HepG2 (cell line): ENCODE measurements at regions not wholly inside any gene's neighbourhood (a gene's known extent, or its start where the extent isn't known, plus 50 kb on each side); places are given as distances from the start of the nearest gene placed in this dataset.

Experiments used
- ATAC-seq: fragments of 200-7000 bp; cut with Tn5 transposase; 3 replicates; pipeline ENCODE4 v1.9.1; 2020; ENCODE audit warnings: mild to moderate bottlenecking, moderate library complexity
- BruUV-seq: library from RNA; stranded (reverse); fragments of 400-500 nt; replicated peaks from 2 replicates; lab custom pipeline; 2021; lab: Mats Ljungman, UMichigan
- CTCF ChIA-PET: fragments of 300-600 bp; formaldehyde crosslinking; extraction: SDS; loops from one replicate; lab custom pipeline; 2021; ENCODE audit warnings: low total read pairs, inconsistent platforms, low intra/inter-chr PET ratio; lab: Yijun Ruan, JAX
- POLR2A ChIA-PET: fragments of 350-600 bp; sonication (Branson Sonifier 250); formaldehyde crosslinking; loops from one replicate; lab custom pipeline; 2020; ENCODE audit warnings: antibody characterized with exemption, inconsistent platforms; lab: Yijun Ruan, JAX
- DNase-seq: peaks from one replicate; pipeline ENCODE4 v3.0.0-alpha.2; 2015; ENCODE audit warnings: low spot score
- FAIRE-seq: peaks from 3 replicates; lab custom pipeline; 2011; peaks lifted over from hg19 to GRCh38; lab: Jason Lieb, UNC
- H2AFZ ChIP-seq: one replicate; pipeline ENCODE4 v1.6.1; 2011; ENCODE audit warnings: low read length, inconsistent platforms
- H3K27ac ChIP-seq: fragments of 300-600 bp; 3 replicates; pipeline ENCODE4 v1.8.0; 2011; ENCODE audit warnings: mixed run types, mild to moderate bottlenecking, mixed read lengths, low read length, inconsistent platforms; ENCODE audit not compliant: insufficient read depth; ENCODE audit errors: extremely low read length
- H3K27me3 ChIP-seq, 2 experiments: fragments of 200-600 bp in 1 of 2; 2 replicates in 1 of 2; 3 replicates in 1 of 2; pipeline versions ENCODE4 v1.6.0 to v1.8.0; 2011; ENCODE audit warnings: low read length in 2 of 2, mild to moderate bottlenecking in 2 of 2, moderate library complexity in 2 of 2, inconsistent platforms in 1 of 2; ENCODE audit not compliant: insufficient read depth in 2 of 2, control insufficient read depth in 1 of 2
- H3K36me3 ChIP-seq, 2 experiments: fragments of 200-600 bp in 1 of 2; replicated peaks in 1 of 2; 2 replicates in 1 of 2; 3 replicates in 1 of 2; pipeline versions ENCODE4 v1.5.1 to v1.8.0; 2011; ENCODE audit warnings: low read length in 2 of 2, inconsistent platforms in 1 of 2; ENCODE audit not compliant: insufficient read depth in 2 of 2, control insufficient read depth in 1 of 2
- H3K4me1 ChIP-seq: 2 replicates; pipeline ENCODE4 v1.5.1; 2012; ENCODE audit warnings: low read length, inconsistent platforms; ENCODE audit not compliant: insufficient read depth
- H3K4me2 ChIP-seq: 2 replicates; pipeline ENCODE4 v1.6.0; 2011; ENCODE audit warnings: low read depth, low read length, inconsistent platforms
- H3K4me3 ChIP-seq, 3 experiments: fragments of 200-600 bp in 1 of 3; sonication (generic), shearing (Covaris generic) in 1 of 3; replicated peaks in 1 of 3; 2 replicates each; pipeline ENCODE4 v1.5.1; 2011 to 2016; ENCODE audit warnings: low read length in 3 of 3, inconsistent platforms in 2 of 3, low read depth in 2 of 3, mild to moderate bottlenecking in 2 of 3, control low read depth in 1 of 3, mixed read lengths in 1 of 3; ENCODE audit not compliant: insufficient read depth in 1 of 3
- H3K79me2 ChIP-seq: one replicate; pipeline ENCODE4 v1.6.1; 2011; ENCODE audit warnings: low read length, inconsistent platforms; ENCODE audit not compliant: insufficient read depth
- H3K9ac ChIP-seq: 2 replicates; pipeline ENCODE4 v1.6.0; 2011; ENCODE audit warnings: mild to moderate bottlenecking, low read depth, low read length, inconsistent platforms; ENCODE audit not compliant: insufficient read depth
- H3K9me3 ChIP-seq: 2 replicates; pipeline ENCODE4 v1.5.1; 2012; ENCODE audit warnings: mild to moderate bottlenecking, low read length
- H4K20me1 ChIP-seq: 2 replicates; pipeline ENCODE4 v1.6.0; 2011; ENCODE audit warnings: inconsistent platforms, mild to moderate bottlenecking, low read length, moderate library complexity; ENCODE audit not compliant: insufficient read depth
- ARHGAP35 ChIP-seq: sonication (generic); formaldehyde crosslinking; IDR thresholded peaks from 2 replicates; pipeline ENCODE4 v1.9.0; 2022; ENCODE audit warnings: mild to moderate bottlenecking, inconsistent platforms, moderate library complexity, missing genetic modification reagents, borderline replicate concordance
- CCAR2 ChIP-seq: fragments of 200-400 bp; formaldehyde crosslinking; optimal IDR thresholded peaks from 2 replicates; pipeline ENCODE3; 2018; ENCODE audit warnings: low read depth, mild to moderate bottlenecking, low read length, moderate library complexity
- EP300 ChIP-seq, 3 experiments: sonication (generic) in 1 of 3; formaldehyde crosslinking in 1 of 3; IDR thresholded peaks; 2 replicates each; pipeline versions ENCODE4 v1.5.1 to v1.6.1; 2011 to 2020; ENCODE audit warnings: low read depth in 2 of 3, low read length in 2 of 3, borderline replicate concordance in 1 of 3, improper control_type of control experiment in 1 of 3, mild to moderate bottlenecking in 1 of 3, missing genetic modification reagents in 1 of 3, moderate library complexity in 1 of 3
- HMGA1 ChIP-seq: sonication (generic); formaldehyde crosslinking; conservative IDR thresholded peaks from 2 replicates; pipeline ENCODE4 v1.4.0; 2020; ENCODE audit warnings: missing genetic modification reagents
- IRF2 ChIP-seq: IDR thresholded peaks from 2 replicates; pipeline ENCODE4 v1.6.1; 2018; ENCODE audit warnings: missing genetic modification reagents, missing compliant biosample characterization
- JUND ChIP-seq: sonication (generic); formaldehyde crosslinking; IDR thresholded peaks from 2 replicates; pipeline ENCODE4 v1.8.0; 2022; ENCODE audit warnings: mild to moderate bottlenecking, missing genetic modification reagents
- NR3C1 ChIP-seq: sonication (generic); formaldehyde crosslinking; IDR thresholded peaks from 2 replicates; pipeline ENCODE4 v1.4.0; 2020; ENCODE audit warnings: missing genetic modification reagents
- SNAPC5 ChIP-seq: sonication (generic); formaldehyde crosslinking; IDR thresholded peaks from 2 replicates; pipeline ENCODE4 v1.8.1; 2023; ENCODE audit warnings: mild to moderate bottlenecking, missing genetic modification reagents, borderline replicate concordance
- STAT5B ChIP-seq: sonication (generic); formaldehyde crosslinking; IDR thresholded peaks from 2 replicates; pipeline ENCODE4 v1.4.0; 2020; ENCODE audit warnings: missing genetic modification reagents
- YY1 ChIP-seq: IDR thresholded peaks from 2 replicates; pipeline ENCODE4 v1.6.1; 2011; ENCODE audit warnings: low read length, low read depth, moderate library complexity, mild to moderate bottlenecking; ENCODE audit not compliant: insufficient read depth, insufficient replicate concordance
- ZFP1 ChIP-seq: IDR thresholded peaks from 2 replicates; pipeline ENCODE4 v1.6.1; 2016
- ZNF235 ChIP-seq: sonication (generic); formaldehyde crosslinking; IDR thresholded peaks from 2 replicates; pipeline ENCODE4 v1.8.1; 2023; ENCODE audit warnings: mild to moderate bottlenecking, missing genetic modification reagents, borderline replicate concordance
- ZNF24 ChIP-seq: fragments of 450-650 bp; IDR thresholded peaks from 2 replicates; pipeline ENCODE4 v1.6.1; 2017; ENCODE audit warnings: antibody characterized with exemption, mild to moderate bottlenecking
- ZNF354B ChIP-seq: sonication (generic); formaldehyde crosslinking; IDR thresholded peaks from 2 replicates; pipeline ENCODE4 v1.8.0; 2022; ENCODE audit warnings: mild to moderate bottlenecking, missing genetic modification reagents
- ZNF562 ChIP-seq: sonication (generic); formaldehyde crosslinking; IDR thresholded peaks from 2 replicates; pipeline ENCODE4 v1.8.0; 2022; ENCODE audit warnings: missing genetic modification reagents, borderline replicate concordance
- ZNF564 ChIP-seq: sonication (generic); formaldehyde crosslinking; IDR thresholded peaks from 2 replicates; pipeline ENCODE4 v1.8.1; 2023; ENCODE audit warnings: mild to moderate bottlenecking, missing genetic modification reagents
- ZNF703 ChIP-seq: sonication (generic); formaldehyde crosslinking; IDR thresholded peaks from 2 replicates; pipeline ENCODE4 v1.5.1; 2020; ENCODE audit warnings: missing genetic modification reagents, mild to moderate bottlenecking, moderate library complexity, borderline replicate concordance
- ZNF784 ChIP-seq: sonication (generic); formaldehyde crosslinking; IDR thresholded peaks from 2 replicates; pipeline ENCODE4 v1.5.1; 2020; ENCODE audit warnings: missing genetic modification reagents, mild to moderate bottlenecking, borderline replicate concordance
- ZSCAN20 ChIP-seq: sonication (generic); formaldehyde crosslinking; IDR thresholded peaks from 2 replicates; pipeline ENCODE4 v1.4.0; 2020; ENCODE audit warnings: missing genetic modification reagents, mild to moderate bottlenecking, borderline replicate concordance
- WGBS: methylation state at CpG from one replicate; pipeline ENCODE4 v1.1.6; 2017; ENCODE audit warnings: low lambda C conversion rate; 5-methylcytosine and 5-hydroxymethylcytosine counted together
- in situ Hi-C: cut with HindIII; loops from 2 replicates; pipeline ENCODE4 v1.10.0; 2017; ENCODE audit warnings: low pct_unique_long_range_greater_than_20kb; ENCODE audit not compliant: extremely low pct_ligation_motif_present
- intact Hi-C: fragments of 100-400 bp; cut with micrococcal nuclease; formaldehyde crosslinking; loops from one replicate; pipeline ENCODE4 v1.10.0; 2022; ENCODE audit not compliant: unreplicated experiment

- H3K9ac ChIP-seq = no peak overlapping the region
- BruUV-seq = no TSS peak
- peaks cover 18% of the 10 kb centered on the region for H3K4me1 ChIP-seq
- H3K36me3 ChIP-seq = no peaks in the 10 kb centered on the region
- H3K4me2 ChIP-seq = no peak overlapping the region
- no peaks in the 10 kb centered on the region for H3K79me2 ChIP-seq
- no peak for ATAC-seq
- no peak for FAIRE-seq
- no peaks in the 10 kb centered on the region for H4K20me1 ChIP-seq
- H3K9me3 ChIP-seq = no peaks in the 10 kb centered on the region
- CTCF ChIA-PET = no interaction called here
- DNase-seq = no peak
- no peak overlapping the region for H3K4me3 ChIP-seq
- H3K27me3 ChIP-seq = no peaks in the 10 kb centered on the region
- POLR2A ChIA-PET = no interaction called here
- TF ChIP-seq IRF2 (CRISPR knock-in tag) = no peak
- no peak for TF ChIP-seq ZNF703
- TF ChIP-seq JUND (CRISPR knock-in tag) = no peak
- no peak for TF ChIP-seq HMGA1
- TF ChIP-seq ZFP1 (CRISPR knock-in tag) = no peak
- TF ChIP-seq NR3C1 (CRISPR knock-in tag) = no peak
- TF ChIP-seq ZNF235 = no peak
- TF ChIP-seq ZSCAN20 (CRISPR knock-in tag) = no peak
- no peak for TF ChIP-seq STAT5B (CRISPR knock-in tag)
- TF ChIP-seq ZNF24 = no peak
- no peak for TF ChIP-seq YY1
- no peak for TF ChIP-seq SNAPC5 (CRISPR knock-in tag)
- TF ChIP-seq EP300 (IDR thresholded peaks at IDR 0.05; ENCODE audit: low read depth in 2 of 2, low read length in 2 of 2) = no peak
- no peak for TF ChIP-seq EP300 (CRISPR knock-in tag; IDR thresholded peaks at IDR 0.05; ENCODE audit: borderline replicate concordance)
- no peak for TF ChIP-seq ZNF562 (CRISPR knock-in tag)
- no peak for TF ChIP-seq ZNF784 (CRISPR knock-in tag)
- no peak for TF ChIP-seq ARHGAP35
- no peak for TF ChIP-seq ZNF564 (CRISPR knock-in tag)
- TF ChIP-seq ZNF354B = no peak
- no peak for TF ChIP-seq CCAR2
- H3K27ac ChIP-seq = no peak overlapping the region
- intact Hi-C loops = no loop called here
- in situ Hi-C loops = no loop called here
- H2AFZ ChIP-seq = no peak overlapping the region
- 11% methylated on average over 1 of the region's 1 CpG for WGBS
Measured at GRCh38 chr3:170772175-170772574, 97.8 kb downstream of the RPL22L1 start.
